A549 (cell line): ENCODE measurements at regions not wholly inside any gene's neighbourhood (a gene's known extent, or its start where the extent isn't known, plus 50 kb on each side); places are given as distances from the start of the nearest gene placed in this dataset.

Experiments
- ATAC-seq, 2 experiments: fragments of 200-7000 bp in 1 of 2; fragments of >200 bp in 1 of 2; cut with Nextera tagmentation in 1 of 2; cut with Tn5 transposase in 1 of 2; 3 replicates each; pipeline versions ENCODE4 v1.8.0 to v1.9.1; 2018 to 2020; ENCODE audit warnings: mild to moderate bottlenecking in 1 of 2, moderate library complexity in 1 of 2
- CTCF ChIA-PET: fragments of 300-600 bp; sonication (Branson Sonifier 250); formaldehyde crosslinking; extraction: SDS; loops from one replicate; lab custom pipeline; 2021; ENCODE audit warnings: antibody characterized with exemption, inconsistent platforms; lab: Yijun Ruan, JAX
- POLR2A ChIA-PET: fragments of 350-600 bp; formaldehyde crosslinking; extraction: SDS; loops from one replicate; lab custom pipeline; 2021; ENCODE audit warnings: antibody characterized with exemption, inconsistent platforms; lab: Yijun Ruan, JAX
- DNase-seq, 2 experiments: peaks; one replicate each; pipeline versions ENCODE4 v3.0.0 to v3.0.0-alpha.2; 2011 to 2016; ENCODE audit warnings: low read depth in 1 of 2, low spot score in 1 of 2
- FAIRE-seq: peaks from 2 replicates; lab custom pipeline; 2011; peaks lifted over from hg19 to GRCh38; lab: Jason Lieb, UNC
- H3K27ac ChIP-seq, 2 experiments: fragments of >200 bp; sonication (Bioruptor Twin); formaldehyde crosslinking; 3 replicates each; pipeline ENCODE4 v1.5.1; 2016 to 2017
- H3K4me1 ChIP-seq: fragments of >200 bp; sonication (Bioruptor Twin); formaldehyde crosslinking; 3 replicates; pipeline ENCODE4 v1.6.1; 2016
- H3K4me2 ChIP-seq: fragments of >200 bp; sonication (Bioruptor Twin); formaldehyde crosslinking; 3 replicates; pipeline ENCODE4 v1.6.1; 2016
- H3K4me3 ChIP-seq: fragments of >200 bp; sonication (Bioruptor Twin); formaldehyde crosslinking; 3 replicates; pipeline ENCODE4 v1.5.1; 2016
- H3K9me3 ChIP-seq: fragments of >200 bp; sonication (Bioruptor Twin); formaldehyde crosslinking; 3 replicates; pipeline ENCODE4 v1.6.1; 2016
- CBX8 ChIP-seq: fragments of 200-600 bp; sonication (generic); IDR thresholded peaks from 2 replicates; pipeline ENCODE4 v1.6.1; 2016
- CHD2 ChIP-seq: fragments of 150-350 bp; IDR thresholded peaks from 2 replicates; pipeline ENCODE4 v1.6.1; 2014; ENCODE audit warnings: low read length; ENCODE audit not compliant: partially characterized antibody
- CTCF ChIP-seq: fragments of >200 bp; sonication (Bioruptor Twin); formaldehyde crosslinking; IDR thresholded peaks from 3 replicates; pipeline ENCODE4 v1.5.1; 2016
- EHF ChIP-seq: fragments of 250-450 bp; sonication (Bioruptor Pico); IDR thresholded peaks from 2 replicates; pipeline ENCODE4 v1.5.0; 2020; ENCODE audit warnings: mild to moderate bottlenecking
- ELK1 ChIP-seq: fragments of 150-350 bp; IDR thresholded peaks from 2 replicates; pipeline ENCODE4 v1.6.1; 2014; ENCODE audit warnings: low read depth, mild to moderate bottlenecking, low read length
- ESRRA ChIP-seq: fragments of 150-350 bp; IDR thresholded peaks from 2 replicates; pipeline ENCODE4 v1.6.1; 2014; ENCODE audit warnings: mild to moderate bottlenecking, low read length, borderline replicate concordance
- FOSL2 ChIP-seq, 2 experiments: fragments of 450-650 bp in 1 of 2; fragments of >200 bp in 1 of 2; sonication (Bioruptor Twin) in 1 of 2; formaldehyde crosslinking; IDR thresholded peaks; 2 replicates each; pipeline versions ENCODE4 v1.5.0 to v1.6.1; 2016 to 2020; ENCODE audit warnings: mild to moderate bottlenecking in 1 of 2, moderate library complexity in 1 of 2
- FOXS1 ChIP-seq: fragments of 250-450 bp; sonication (Bioruptor Pico); IDR thresholded peaks from 2 replicates; pipeline ENCODE4 v1.5.0; 2020; ENCODE audit warnings: mild to moderate bottlenecking, moderate library complexity
- GATA3 ChIP-seq: IDR thresholded peaks from 2 replicates; pipeline ENCODE4 v1.6.1; 2012; ENCODE audit warnings: borderline replicate concordance
- HOXA7 ChIP-seq: fragments of 250-450 bp; sonication (Bioruptor Pico); IDR thresholded peaks from 2 replicates; pipeline ENCODE4 v1.5.0; 2020; ENCODE audit warnings: mild to moderate bottlenecking, moderate library complexity
- HOXB5 ChIP-seq: fragments of 250-450 bp; sonication (Bioruptor Pico); IDR thresholded peaks from 2 replicates; pipeline ENCODE4 v1.5.0; 2020; ENCODE audit warnings: mild to moderate bottlenecking, moderate library complexity
- MAX ChIP-seq: IDR thresholded peaks from 2 replicates; pipeline ENCODE4 v1.6.1; 2012
- NFE2L2 ChIP-seq: fragments of 150-350 bp; conservative IDR thresholded peaks from 2 replicates; pipeline ENCODE4 v1.6.1; 2014; ENCODE audit warnings: low read length
- NPAS2 ChIP-seq: fragments of 250-450 bp; sonication (Bioruptor Pico); IDR thresholded peaks from 2 replicates; pipeline ENCODE4 v1.8.0; 2022; ENCODE audit warnings: mild to moderate bottlenecking, moderate library complexity, borderline replicate concordance
- REST ChIP-seq: fragments of 200-600 bp; sonication (generic); IDR thresholded peaks from 2 replicates; pipeline ENCODE4 v1.6.1; 2016; ENCODE audit warnings: antibody characterized with exemption, mild to moderate bottlenecking, moderate library complexity
- RFX5 ChIP-seq: fragments of 450-650 bp; IDR thresholded peaks from 2 replicates; pipeline ENCODE4 v1.7.1; 2014; ENCODE audit warnings: antibody characterized with exemption, mild to moderate bottlenecking, moderate library complexity
- RNF2 ChIP-seq: fragments of 200-600 bp; sonication (generic); IDR thresholded peaks from 2 replicates; pipeline ENCODE4 v1.6.1; 2016; ENCODE audit warnings: low read depth, mild to moderate bottlenecking, antibody characterized with exemption, moderate library complexity, borderline replicate concordance
- SMC3 ChIP-seq: fragments of >200 bp; sonication (Bioruptor Twin); formaldehyde crosslinking; IDR thresholded peaks from 3 replicates; pipeline ENCODE4 v1.6.1; 2018; ENCODE audit warnings: inconsistent platforms
- TFCP2L1 ChIP-seq: fragments of 250-450 bp; sonication (Bioruptor Pico); IDR thresholded peaks from 2 replicates; pipeline ENCODE4 v1.5.0; 2021; ENCODE audit warnings: mild to moderate bottlenecking
- ZFP36 ChIP-seq: fragments of 450-650 bp; IDR thresholded peaks from 2 replicates; pipeline ENCODE4 v1.6.1; 2014; ENCODE audit warnings: borderline replicate concordance; ENCODE audit not compliant: partially characterized antibody
- ZNF302 ChIP-seq: fragments of 250-450 bp; sonication (Bioruptor Pico); IDR thresholded peaks from 2 replicates; pipeline ENCODE4 v1.9.0; 2021; ENCODE audit warnings: inconsistent platforms, mild to moderate bottlenecking, moderate library complexity
- WGBS: methylation state at CpG from one replicate; pipeline ENCODE4 v1.1.6; 2017; ENCODE audit errors: missing lambda C conversion rate; 5-methylcytosine and 5-hydroxymethylcytosine counted together

- TF ChIP-seq SMC3, result no peak
- no peak for TF ChIP-seq HOXB5 (CRISPR knock-in tag)
- TF ChIP-seq ELK1, result no peak
- no peak for TF ChIP-seq ZNF302 (CRISPR knock-in tag)
- TF ChIP-seq RNF2, result no peak
- no peak for TF ChIP-seq GATA3
- TF ChIP-seq REST, result no peak
- no peak for TF ChIP-seq CBX8
- no peak for TF ChIP-seq TFCP2L1
- TF ChIP-seq FOSL2 (IDR thresholded peaks at IDR 0.05), result no peak
- TF ChIP-seq FOSL2 (CRISPR knock-in tag; IDR thresholded peaks at IDR 0.05), result no peak
- TF ChIP-seq NFE2L2, result no peak
- TF ChIP-seq CHD2, result no peak
- no peak for TF ChIP-seq RFX5
- no peak for TF ChIP-seq ZFP36
- no peak for TF ChIP-seq ESRRA
- TF ChIP-seq NPAS2 (CRISPR knock-in tag), result no peak
- TF ChIP-seq EHF (CRISPR knock-in tag), result no peak
- no peak for TF ChIP-seq HOXA7 (CRISPR knock-in tag)
- TF ChIP-seq CTCF, result no peak
- 21% methylated on average over 2 of the region's 2 CpGs for WGBS
- Histone ChIP-seq H3K4me2 (no peak overlapping the region), H3K4me1 (no peaks in the 10 kb centered on the region), H3K27ac (no peak overlapping the region), H3K4me3 (no peak overlapping the region), H3K9me3 (no peaks in the 10 kb centered on the region)
- FAIRE-seq, result no peak
- no peak for ATAC-seq
- ChIA-PET POLR2A (no interaction called here), CTCF (no interaction called here)
- DNase-seq, result no peak
Measured at GRCh38 chr1:181386340-181386739, 97.0 kb upstream of the CACNA1E start.

- POLR2A ChIA-PET, result no interaction called here
- TF ChIP-seq FOXS1 (CRISPR knock-in tag) (no peak), MAX (no peak)
- TF ChIP-seq, all 56 proteins: peak for 0
- CTCF ChIA-PET, result interaction anchor here (0.8 to 1.0 kb wide), 2 partner anchors 11 to 197 kb away, joined by 3 to 5 read pairs; no protein-coding TSS in a partner anchor
- ATAC-seq, result no peak
- DNase-seq, result no peak
- no peak overlapping the region for H3K4me2 ChIP-seq
- FAIRE-seq, result no peak
- H3K27ac ChIP-seq, result no peak overlapping the region
- 19% methylated on average over 6 of the region's 6 CpGs for WGBS
- no peaks in the 10 kb centered on the region for H3K9me3 ChIP-seq
- no peak overlapping the region for H3K4me3 ChIP-seq
- H3K4me1 ChIP-seq, result no peaks in the 10 kb centered on the region
Measured at GRCh38 chr1:181386951-181387350, 96.4 kb upstream of the CACNA1E start.
